Colon (tissue), 2 donors: ENCODE measurements at regions not wholly inside any gene's neighbourhood (a gene's known extent, or its start where the extent isn't known, plus 50 kb on each side); places are given as distances from the start of the nearest gene placed in this dataset.

ENCODE experiments used
- FAIRE-seq: peaks from 2 replicates; lab custom pipeline; 2012; peaks lifted over from hg19 to GRCh38; lab: Jason Lieb, UNC
- donor health status: control.
- donor health status: control.

DNA sequence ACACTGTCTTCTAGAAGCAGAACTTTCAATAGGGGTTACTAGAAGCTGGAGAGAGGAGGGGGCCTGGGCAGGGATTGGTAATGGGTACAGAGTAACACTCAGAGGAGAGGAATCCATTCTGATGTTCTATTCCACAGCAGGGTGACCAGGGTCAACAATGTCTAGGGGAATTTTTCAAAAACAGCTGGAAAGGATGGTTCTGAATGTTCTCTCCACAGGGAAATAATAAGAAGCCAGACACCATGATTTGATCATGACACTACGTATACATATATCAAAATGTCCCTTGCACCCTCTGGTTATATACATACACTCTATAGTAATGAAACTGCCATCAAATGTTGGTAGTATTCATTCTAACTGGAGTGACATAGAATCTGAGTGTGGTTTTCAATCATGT is 111.2 kb upstream of the TOP3B start:
- no peak for FAIRE-seq

DNA sequence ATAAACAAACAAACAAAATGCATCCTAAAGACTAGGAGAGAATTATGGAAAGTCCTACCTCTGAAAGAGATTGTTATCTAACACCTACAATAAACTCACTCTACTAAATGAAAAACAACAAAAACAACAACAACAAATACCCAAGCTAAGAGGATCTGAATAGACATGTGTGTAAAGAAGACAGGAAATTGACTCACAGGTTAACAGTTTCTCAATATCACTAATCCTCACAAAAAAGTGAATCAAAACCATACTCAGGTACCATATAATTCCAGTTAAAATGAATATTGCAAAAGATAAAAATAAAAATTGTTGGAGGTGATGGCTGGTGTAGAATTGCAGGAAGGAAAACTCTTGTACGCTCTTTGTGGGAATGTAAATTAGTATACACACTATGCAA is 110.4 kb upstream of the TOP3B start:
- no peak for FAIRE-seq

- FAIRE-seq = no peak
These were observed 109.5 kb upstream of the TOP3B start for GRCh38 chr22:22092101-22092500.

GRCh38 chr22:22091400-22091878 is 108.9 kb upstream of the TOP3B start:
- FAIRE-seq = no peak

- no peak for FAIRE-seq
These were observed 108.2 kb upstream of the TOP3B start for GRCh38 chr22:22090650-22091399.

- FAIRE-seq = no peak
These were observed 107.1 kb upstream of the TOP3B start for GRCh38 chr22:22089459-22090308.

- FAIRE-seq = no peak
These were observed 106.3 kb upstream of the TOP3B start for GRCh38 chr22:22088658-22089458.

DNA sequence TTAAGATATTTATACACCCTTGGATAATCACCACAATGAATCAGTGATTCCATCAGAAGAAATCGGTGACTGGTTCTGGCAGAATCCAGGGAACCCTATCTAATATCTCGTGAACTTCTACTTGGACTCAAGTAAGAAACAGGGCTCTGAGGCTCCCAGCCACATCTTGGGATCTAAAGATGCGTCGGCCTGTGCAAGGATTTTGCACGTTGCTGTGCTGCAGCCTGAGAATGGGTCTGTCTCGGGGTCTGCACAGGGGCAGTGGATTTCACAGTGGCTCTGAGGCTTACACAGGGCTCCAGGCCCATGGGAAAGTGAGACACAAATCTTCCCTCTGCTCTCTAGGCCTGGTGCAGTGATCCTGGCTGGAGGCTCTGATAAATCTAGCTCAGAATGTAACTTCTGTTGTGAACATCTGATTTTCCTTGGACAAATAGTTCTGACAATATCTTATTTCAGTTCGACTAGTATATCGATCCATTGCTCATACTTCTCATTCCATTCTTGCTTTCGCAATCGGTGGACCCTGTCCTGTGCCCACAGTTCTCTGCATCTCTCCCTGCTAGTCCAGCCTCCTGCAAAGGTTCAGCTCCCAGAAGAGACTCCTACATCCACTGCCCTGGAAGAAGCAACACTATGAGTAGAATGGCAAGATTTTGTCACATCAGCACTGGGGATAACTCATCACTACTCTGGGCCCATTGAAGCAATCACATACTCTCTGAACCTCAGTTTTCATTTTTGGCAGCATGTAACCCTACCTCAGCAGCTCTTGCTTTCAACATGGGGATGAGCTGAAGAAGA is 105.5 kb upstream of the TOP3B start:
- no peak for FAIRE-seq

DNA sequence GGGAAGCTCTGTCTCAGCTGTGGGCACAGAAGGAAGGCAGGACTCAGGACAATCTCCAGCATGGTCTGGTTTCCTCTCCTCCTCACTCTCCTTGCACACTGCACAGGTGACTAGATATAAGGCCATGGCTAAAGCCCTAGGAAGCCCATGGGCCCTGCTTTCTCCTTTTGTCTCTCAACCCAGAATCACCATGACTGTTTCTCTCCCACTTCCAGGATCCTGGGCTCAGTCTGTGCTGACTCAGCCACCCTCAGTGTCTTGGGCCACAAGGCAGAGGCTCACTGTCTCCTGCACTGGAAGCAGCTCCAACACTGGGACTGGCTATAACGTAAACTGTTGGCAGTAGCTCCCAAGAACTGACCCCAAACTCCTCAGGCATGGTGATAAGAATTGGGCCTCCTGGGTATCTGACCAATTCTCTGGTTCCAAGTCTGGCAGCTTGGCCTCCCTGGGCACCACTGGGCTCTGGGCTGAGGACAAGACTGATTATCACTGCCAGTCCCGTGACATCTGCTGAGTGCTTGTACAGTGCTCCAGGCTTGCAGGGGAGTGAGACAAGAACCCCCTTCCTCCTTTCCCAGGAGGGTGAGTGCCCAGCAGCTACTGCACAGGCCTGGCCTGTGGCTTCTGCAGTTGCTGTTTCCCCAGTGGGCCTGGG is 104.0 kb upstream of the TOP3B start:
- FAIRE-seq = no peak

DNA sequence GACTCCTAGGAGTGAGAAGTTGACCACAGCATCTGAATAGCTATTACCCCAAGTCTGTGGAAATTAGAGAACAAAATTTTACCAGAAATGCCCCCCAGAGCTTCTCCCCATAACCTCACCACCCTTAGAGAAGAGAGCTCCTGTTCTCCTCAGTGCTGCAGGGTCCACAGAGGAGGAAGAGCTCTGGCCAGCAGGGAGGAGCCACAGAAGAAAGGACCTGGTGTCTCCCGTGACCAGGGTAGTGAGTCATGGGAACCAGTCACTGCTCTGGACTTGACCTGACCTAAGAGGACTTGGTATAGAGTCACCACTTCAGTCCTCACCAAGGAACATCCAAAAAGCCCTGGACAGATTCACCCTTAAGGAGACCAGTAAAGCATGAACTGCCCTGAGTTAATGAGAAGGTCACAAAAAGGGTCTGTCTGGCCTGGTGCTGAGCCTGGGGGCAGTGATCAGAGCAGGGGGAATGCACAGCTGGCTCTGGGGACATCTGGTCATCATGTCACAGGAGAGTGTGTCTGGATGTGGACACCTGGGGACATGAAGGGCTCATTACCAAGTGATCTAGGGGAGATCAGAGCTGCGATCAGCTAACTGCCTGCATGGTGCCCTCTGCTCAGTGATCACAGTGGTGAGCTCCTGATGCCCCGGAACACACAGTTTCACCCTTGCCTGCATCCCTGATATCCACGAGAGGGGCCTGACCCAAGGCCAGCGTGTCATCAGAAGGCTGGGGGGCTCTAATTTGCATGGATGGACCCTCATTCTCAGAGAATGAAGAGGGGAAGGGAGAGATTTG is 103.3 kb upstream of the TOP3B start:
- no peak for FAIRE-seq

- no peak for FAIRE-seq
These were observed 101.6 kb upstream of the TOP3B start for GRCh38 chr22:22084089-22084711.

DNA sequence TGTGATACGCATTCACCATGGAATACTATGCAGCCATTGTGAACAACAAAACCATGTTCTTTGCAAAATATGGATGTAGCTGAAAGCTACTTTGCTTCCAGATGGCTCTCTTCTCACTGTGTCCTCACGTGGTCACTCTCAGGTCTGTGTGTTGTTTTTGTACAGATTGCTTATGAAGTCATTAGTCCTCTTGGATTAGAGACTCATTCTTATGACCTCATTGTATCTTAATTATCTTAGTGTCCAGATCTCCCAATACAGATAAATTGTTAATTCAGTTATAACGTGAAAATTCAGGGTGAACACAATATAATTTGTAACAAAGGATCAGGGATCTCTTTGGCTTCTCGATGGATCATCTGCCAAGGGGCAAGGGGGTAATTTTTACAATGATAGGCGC is 100.4 kb upstream of the TOP3B start:
- FAIRE-seq = no peak

GRCh38 chr22:22082229-22082835 is 99.7 kb upstream of the TOP3B start:
- FAIRE-seq = no peak

DNA sequence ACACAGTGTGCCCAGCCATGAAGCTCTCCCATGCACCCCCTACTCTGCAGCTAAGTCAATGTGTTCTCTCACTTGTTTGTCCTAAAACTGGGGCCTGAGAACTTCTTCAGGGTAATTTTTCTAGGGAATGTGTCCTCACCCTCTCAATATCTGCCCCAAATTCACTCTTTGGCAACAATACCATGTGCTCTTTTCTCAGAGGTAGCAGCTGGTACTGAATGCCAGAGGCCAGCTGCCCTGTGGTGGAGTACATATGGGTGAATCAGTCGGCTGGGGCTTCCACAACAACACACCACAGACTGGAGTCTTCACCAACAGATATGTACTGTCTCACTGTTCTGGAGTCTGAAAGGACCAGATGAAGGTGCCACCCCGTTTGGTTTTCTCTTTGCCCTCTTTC is 97.7 kb upstream of the TOP3B start:
- no peak for FAIRE-seq

DNA sequence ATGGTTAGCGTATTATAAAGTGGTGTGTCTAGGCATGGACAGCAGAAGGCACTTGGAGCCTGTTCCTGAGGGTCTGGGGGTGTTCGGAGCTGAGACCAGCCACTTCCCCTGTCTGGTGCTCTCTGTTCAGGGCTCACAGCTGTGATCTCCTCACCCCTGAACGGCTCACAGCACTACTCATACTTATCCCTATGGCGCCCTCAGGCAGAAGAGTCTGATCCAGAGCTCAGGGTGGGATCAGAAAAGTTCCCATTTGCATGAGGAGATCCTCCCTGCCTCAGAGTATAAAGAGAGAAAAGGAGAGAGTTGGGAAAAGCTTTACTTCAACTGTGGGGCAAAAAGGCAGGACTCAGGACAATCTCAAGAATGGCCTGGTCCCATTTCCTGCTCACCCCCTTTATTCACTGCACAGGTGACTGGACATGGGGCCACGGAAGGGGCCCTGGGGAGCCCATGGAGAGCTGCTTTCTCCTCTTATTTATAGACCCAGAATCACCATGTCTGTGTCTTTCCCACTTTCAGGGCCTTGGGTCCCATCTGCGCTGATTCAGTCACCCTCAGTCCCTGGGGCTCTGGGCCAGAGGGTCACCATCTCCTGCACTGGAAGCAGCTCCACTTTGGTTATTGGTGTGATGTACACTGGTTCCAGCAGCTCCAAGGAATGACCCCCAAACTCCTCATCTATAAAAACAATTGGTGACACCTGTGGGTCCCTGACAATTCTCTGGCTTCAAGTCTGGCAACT is 97.0 kb upstream of the TOP3B start:
- no peak for FAIRE-seq

DNA sequence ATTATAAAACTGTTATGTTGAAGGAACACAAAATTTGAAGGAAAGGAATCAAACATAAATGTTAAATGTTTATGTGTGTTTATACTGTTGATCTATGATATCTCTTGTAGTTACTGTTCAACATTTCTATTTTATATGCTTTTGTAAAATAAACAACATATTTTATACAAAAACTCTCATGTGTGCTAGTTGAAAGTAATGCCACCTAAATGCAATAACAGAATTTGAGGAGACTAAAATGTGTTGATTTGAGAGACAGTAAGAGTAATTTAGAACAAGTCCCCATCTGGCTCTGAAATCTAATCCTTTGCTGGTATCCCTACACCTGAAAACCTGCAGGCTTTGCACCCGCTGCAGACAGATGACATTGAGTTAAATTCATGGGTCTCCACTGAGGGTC is 95.7 kb upstream of the TOP3B start:
- no peak for FAIRE-seq

GRCh38 chr22:22076932-22077703 is 94.5 kb upstream of the TOP3B start:
- no peak for FAIRE-seq

GRCh38 chr22:22076361-22076760 is 93.8 kb upstream of the TOP3B start:
- no peak for FAIRE-seq
